H1 (cell line): ENCODE measurements at regions not wholly inside any gene's neighbourhood (a gene's known extent, or its start where the extent isn't known, plus 50 kb on each side); places are given as distances from the start of the nearest gene placed in this dataset.

Experiments used
- CTCF ChIP-seq, 3 experiments: IDR thresholded peaks; 1 replicate in 2 of 3; 2 replicates in 1 of 3; pipeline versions ENCODE4 v1.5.1 to v1.6.1; 2011; ENCODE audit warnings: low read length in 3 of 3, mild to moderate bottlenecking in 3 of 3, inconsistent platforms in 2 of 3, low read depth in 1 of 3, moderate library complexity in 1 of 3; ENCODE audit not compliant: insufficient read depth in 1 of 3; ENCODE audit errors: control extremely low read depth in 1 of 3
- EP300 ChIP-seq, 2 experiments: IDR thresholded peaks; 1 replicate in 1 of 2; 2 replicates in 1 of 2; pipeline ENCODE4 v1.6.1; 2011 to 2012; ENCODE audit warnings: low read depth in 2 of 2, low read length in 2 of 2, mild to moderate bottlenecking in 2 of 2, borderline replicate concordance in 1 of 2, inconsistent platforms in 1 of 2, moderate library complexity in 1 of 2
- EZH2 ChIP-seq: fragments of 200-600 bp; sonication (generic); IDR thresholded peaks from 2 replicates; pipeline ENCODE4 v1.7.1; 2012; ENCODE audit warnings: low read depth, mild to moderate bottlenecking, moderate library complexity, low read length, inconsistent platforms; ENCODE audit not compliant: severe bottlenecking
- GABPA ChIP-seq: IDR thresholded peaks from 2 replicates; pipeline ENCODE4 v1.6.1; 2011; ENCODE audit warnings: mild to moderate bottlenecking, low read length, moderate library complexity, borderline replicate concordance; ENCODE audit not compliant: insufficient read depth
- KDM4A ChIP-seq: IDR thresholded peaks from one replicate; pipeline ENCODE4 v1.7.1; 2012; ENCODE audit warnings: low read depth, mild to moderate bottlenecking, moderate library complexity, low read length, inconsistent platforms; ENCODE audit not compliant: severe bottlenecking
- POLR2A ChIP-seq, 2 experiments: IDR thresholded peaks; 1 replicate in 1 of 2; 2 replicates in 1 of 2; pipeline ENCODE4 v1.6.1; 2011; ENCODE audit warnings: low read depth in 2 of 2, low read length in 2 of 2, mild to moderate bottlenecking in 2 of 2; ENCODE audit errors: control extremely low read depth in 1 of 2
- RFX5 ChIP-seq: IDR thresholded peaks from 2 replicates; pipeline ENCODE4 v1.6.1; 2011; ENCODE audit warnings: low read depth, low read length, improper control_type of control experiment, borderline replicate concordance
- SIX5 ChIP-seq: IDR thresholded peaks from 2 replicates; pipeline ENCODE4 v1.6.1; 2011; ENCODE audit warnings: mild to moderate bottlenecking, low read depth, low read length
- SP1 ChIP-seq: IDR thresholded peaks from 2 replicates; pipeline ENCODE4 v1.6.1; 2011; ENCODE audit warnings: low read depth, low read length
- TCF12 ChIP-seq: IDR thresholded peaks from 2 replicates; pipeline ENCODE4 v1.6.1; 2011; ENCODE audit warnings: low read depth, mild to moderate bottlenecking, low read length
- YY1 ChIP-seq: IDR thresholded peaks from 2 replicates; pipeline ENCODE4 v1.6.1; 2011; ENCODE audit warnings: low read depth, mild to moderate bottlenecking, low read length
- ZNF274 ChIP-seq: IDR thresholded peaks from 2 replicates; pipeline ENCODE4 v1.7.0; 2012; ENCODE audit warnings: low read length, borderline replicate concordance; ENCODE audit errors: extremely low read depth

- TF ChIP-seq EP300 (IDR thresholded peaks at IDR 0.05; ENCODE audit: borderline replicate concordance in 1 of 2, low read depth in 2 of 2, low read length in 2 of 2) (no peak), SIX5 (no peak), POLR2A (IDR thresholded peaks at IDR 0.05; ENCODE audit: control extremely low read depth in 1 of 2, low read depth in 2 of 2, low read length in 2 of 2) (no peak), RFX5 (no peak), ZNF274 (no peak), CTCF (IDR thresholded peaks at IDR 0.05; ENCODE audit: control extremely low read depth in 1 of 3, insufficient read depth in 1 of 3, low read depth in 1 of 3, low read length in 3 of 3) (no peak), GABPA (no peak), YY1 (no peak), EZH2 (no peak), KDM4A (no peak), TCF12 (no peak), SP1 (no peak)
Observed at GRCh38 chr9:105173826-105174225, 70.6 kb upstream of the SLC44A1 start.
